Erythroblast (primary cell): ENCODE measurements at regions not wholly inside any gene's neighbourhood (a gene's known extent, or its start where the extent isn't known, plus 50 kb on each side); places are given as distances from the start of the nearest gene placed in this dataset.

Experiments used
- GATA1 ChIP-seq: IDR thresholded peaks from 2 replicates; pipeline ENCODE4 v1.6.1; 2011; ENCODE audit warnings: low read depth, mild to moderate bottlenecking, control low read depth, low read length, moderate library complexity
- POLR2A ChIP-seq: IDR thresholded peaks from 2 replicates; pipeline ENCODE4 v1.6.1; 2011; ENCODE audit warnings: mild to moderate bottlenecking, low read length

GRCh38 chr11:23398052-23398451 is 537.8 kb upstream of the CCDC179 start:
- TF ChIP-seq POLR2A (no peak), GATA1 (no peak)
